ENCODE measurements at regions not wholly inside any gene's neighbourhood (a gene's known extent, or its start where the extent isn't known, plus 50 kb on each side); places are given as distances from the start of the nearest gene placed in this dataset.
A peak's percentile ranks its signal among the peaks of the same experiment; 100 is the strongest.
"Not testable (repeated sequence)": the region's sequence is repeated elsewhere in the genome, so short reads cannot be mapped to it uniquely, and the experiment has no call there.

DNA sequence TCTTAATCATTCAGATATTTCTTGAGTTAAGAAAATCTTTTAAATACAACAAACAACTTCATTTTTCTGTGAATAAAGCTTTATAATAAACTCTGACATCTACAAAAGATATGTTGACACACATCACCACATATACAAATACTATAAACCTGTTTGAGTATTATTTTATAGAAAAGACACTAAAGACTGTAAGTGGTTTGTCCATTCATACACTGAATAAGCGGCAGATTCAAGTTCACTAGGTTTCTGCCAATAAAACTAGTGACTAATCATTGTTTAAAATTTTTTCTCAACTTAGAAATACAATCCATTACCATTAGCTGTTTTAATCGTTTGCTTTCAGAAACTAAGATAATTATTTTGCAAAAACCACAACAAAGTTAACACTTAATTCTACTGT lies 1900.0 kb downstream of the C4orf33 start:
- DNase-seq (ENCODE audit: low read depth) = no peak
- TF ChIP-seq, protein P1, sequence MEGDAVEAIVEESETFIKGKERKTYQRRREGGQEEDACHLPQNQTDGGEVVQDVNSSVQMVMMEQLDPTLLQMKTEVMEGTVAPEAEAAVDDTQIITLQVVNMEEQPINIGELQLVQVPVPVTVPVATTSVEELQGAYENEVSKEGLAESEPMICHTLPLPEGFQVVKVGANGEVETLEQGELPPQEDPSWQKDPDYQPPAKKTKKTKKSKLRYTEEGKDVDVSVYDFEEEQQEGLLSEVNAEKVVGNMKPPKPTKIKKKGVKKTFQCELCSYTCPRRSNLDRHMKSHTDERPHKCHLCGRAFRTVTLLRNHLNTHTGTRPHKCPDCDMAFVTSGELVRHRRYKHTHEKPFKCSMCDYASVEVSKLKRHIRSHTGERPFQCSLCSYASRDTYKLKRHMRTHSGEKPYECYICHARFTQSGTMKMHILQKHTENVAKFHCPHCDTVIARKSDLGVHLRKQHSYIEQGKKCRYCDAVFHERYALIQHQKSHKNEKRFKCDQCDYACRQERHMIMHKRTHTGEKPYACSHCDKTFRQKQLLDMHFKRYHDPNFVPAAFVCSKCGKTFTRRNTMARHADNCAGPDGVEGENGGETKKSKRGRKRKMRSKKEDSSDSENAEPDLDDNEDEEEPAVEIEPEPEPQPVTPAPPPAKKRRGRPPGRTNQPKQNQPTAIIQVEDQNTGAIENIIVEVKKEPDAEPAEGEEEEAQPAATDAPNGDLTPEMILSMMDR (IDR thresholded peaks at IDR 0.05; ENCODE audit: insufficient read depth, low read depth, low read length, missing control alignments) = no peak
- H3K4me3 ChIP-seq (ENCODE audit: low read length) = no peak overlapping the region

DNA sequence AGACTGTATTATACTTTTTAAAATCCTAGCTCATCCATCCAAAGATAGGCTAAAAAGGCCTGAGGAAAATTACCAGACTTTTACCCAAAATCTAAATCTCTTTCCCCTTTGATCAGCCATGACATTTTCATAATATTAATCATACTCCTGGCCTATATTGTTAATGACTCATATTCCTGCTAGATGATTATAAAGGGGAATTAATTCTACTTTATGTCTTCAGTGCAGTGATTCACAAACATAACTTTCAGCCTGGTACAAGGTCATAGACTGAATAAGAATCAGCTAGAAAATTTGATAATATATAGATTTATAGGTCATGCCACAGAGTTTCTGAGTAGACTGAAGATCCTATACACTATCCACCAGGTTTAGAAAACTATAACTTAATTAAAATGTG lies 1905.4 kb downstream of the C4orf33 start:
- no peak overlapping the region for H3K4me3 ChIP-seq (ENCODE audit: low read length)
- peak; percentile 50 for DNase-seq (ENCODE audit: low read depth)
- TF ChIP-seq, protein P1 (IDR thresholded peaks at IDR 0.05; ENCODE audit: insufficient read depth, low read depth, low read length, missing control alignments) = no peak

DNA sequence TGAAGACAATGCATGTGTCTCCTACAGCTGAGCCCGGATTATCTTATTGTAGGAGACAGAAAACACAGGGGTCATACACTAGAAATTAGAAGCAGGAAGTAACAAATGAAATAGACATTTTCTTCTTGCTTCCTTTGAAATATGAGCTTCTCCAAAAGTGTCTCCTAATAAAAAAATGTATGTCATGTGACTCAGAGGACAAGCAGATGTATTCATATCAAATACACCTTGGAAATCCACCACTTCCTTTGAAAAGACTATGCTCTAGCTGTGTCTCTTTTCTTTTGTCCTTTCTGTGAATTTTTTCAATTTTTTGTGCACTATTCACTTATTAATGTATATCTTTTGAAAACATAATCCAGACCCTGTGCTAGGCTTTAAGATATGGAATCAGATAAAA lies 1906.2 kb downstream of the C4orf33 start:
- no peak for DNase-seq (ENCODE audit: low read depth)
- TF ChIP-seq, protein P1 (IDR thresholded peaks at IDR 0.05; ENCODE audit: insufficient read depth, low read depth, low read length, missing control alignments) = no peak
- H3K4me3 ChIP-seq (ENCODE audit: low read length) = no peak overlapping the region

- DNase-seq (ENCODE audit: low read depth) = no peak
- TF ChIP-seq, protein P1 (IDR thresholded peaks at IDR 0.05; ENCODE audit: insufficient read depth, low read depth, low read length, missing control alignments) = no peak
- no peak overlapping the region for H3K4me3 ChIP-seq (ENCODE audit: low read length)
Measured at GRCh38 chr4:131006388-131006787, 1910.4 kb downstream of the C4orf33 start.

GRCh38 chr4:131011961-131012360 lies 1916.0 kb downstream of the C4orf33 start:
- not testable (repeated sequence) for DNase-seq (ENCODE audit: low read depth)

GRCh38 chr4:131013226-131013625 lies 1917.3 kb downstream of the C4orf33 start:
- DNase-seq (ENCODE audit: low read depth) = no peak
- H3K4me3 ChIP-seq (ENCODE audit: low read length) = no peak overlapping the region
- TF ChIP-seq, protein P1 (IDR thresholded peaks at IDR 0.05; ENCODE audit: insufficient read depth, low read depth, low read length, missing control alignments) = no peak

More at GRCh38 chr4:131011961-131012360, 1916.0 kb downstream of the C4orf33 start:
- not testable (repeated sequence) for H3K4me3 ChIP-seq (ENCODE audit: low read length)

DNA sequence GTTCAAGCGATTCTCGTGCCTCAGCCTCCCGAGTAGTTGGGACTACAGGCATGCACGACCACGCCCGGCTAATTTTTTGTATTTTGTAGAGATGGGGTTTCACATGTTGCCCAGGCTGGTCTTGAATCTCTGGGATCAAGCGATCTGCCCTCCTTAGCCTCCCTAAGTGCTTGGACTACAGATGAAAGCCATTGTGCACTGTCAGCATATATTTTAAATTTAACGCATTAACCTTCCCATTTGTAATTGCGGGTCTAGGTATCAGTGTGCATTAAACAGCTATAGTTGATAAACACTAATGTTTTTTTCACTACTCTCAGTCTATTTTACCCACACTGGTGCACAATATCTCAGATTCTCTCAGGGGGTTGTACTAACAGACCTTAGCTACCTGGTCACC lies 1930.8 kb downstream of the C4orf33 start:
- DNase-seq (ENCODE audit: low read depth) = no peak
- H3K4me3 ChIP-seq (ENCODE audit: low read length) = no peak overlapping the region
- TF ChIP-seq, protein P1 (IDR thresholded peaks at IDR 0.05; ENCODE audit: insufficient read depth, low read depth, low read length, missing control alignments) = no peak
